Heart right ventricle (tissue), 16 donors: ENCODE measurements at regions not wholly inside any gene's neighbourhood (a gene's known extent, or its start where the extent isn't known, plus 50 kb on each side); places are given as distances from the start of the nearest gene placed in this dataset.

Experiments
- ATAC-seq, 8 donors: fragments of 200-7000 bp; cut with Tn5 transposase; one replicate each; pipeline ENCODE4 v1.9.1; 2020; ENCODE audit warnings: mild to moderate bottlenecking in 8 of 8, moderate library complexity in 8 of 8, moderate number of reproducible peaks in 1 of 8
- DNase-seq, 2 donors: peaks; one replicate each; pipeline ENCODE4 v3.0.0-alpha.2; 2020
- H3K27ac ChIP-seq, 10 donors: fragments of 200-600 bp; sonication (generic) in 2 of 10; one replicate each; pipeline versions ENCODE4 v1.5.0 to v1.8.0; 2020 to 2022; ENCODE audit warnings: mild to moderate bottlenecking in 3 of 10
- H3K27me3 ChIP-seq, 7 donors: fragments of 200-600 bp; one replicate each; pipeline ENCODE4 v1.8.0; 2021 to 2022; ENCODE audit warnings: mild to moderate bottlenecking in 2 of 7
- H3K36me3 ChIP-seq, 9 donors: fragments of 200-600 bp; sonication (generic) in 1 of 9; one replicate each; pipeline versions ENCODE4 v1.5.0 to v1.8.0; 2020 to 2022; ENCODE audit warnings: mild to moderate bottlenecking in 2 of 9
- H3K4me1 ChIP-seq, 9 donors: fragments of 200-600 bp; sonication (generic) in 1 of 9; one replicate each; pipeline versions ENCODE4 v1.5.0 to v1.8.0; 2020 to 2022; ENCODE audit warnings: mild to moderate bottlenecking in 4 of 9
- H3K4me3 ChIP-seq, 10 donors: fragments of 200-600 bp; sonication (generic) in 2 of 10; one replicate each; pipeline versions ENCODE4 v1.5.0 to v1.8.0; 2020 to 2022; ENCODE audit warnings: mild to moderate bottlenecking in 7 of 10, moderate library complexity in 2 of 10
- H3K9me3 ChIP-seq, 11 donors: fragments of 200-600 bp in 10 of 11; sonication (generic) in 2 of 11; one replicate each; pipeline versions ENCODE4 v1.5.0 to v1.8.0; 2013 to 2022; ENCODE audit warnings: mild to moderate bottlenecking in 2 of 11, control low read depth in 1 of 11, moderate library complexity in 1 of 11
- CTCF ChIP-seq, 9 donors: fragments of 200-600 bp; sonication (generic) in 2 of 9; IDR thresholded peaks; one replicate each; pipeline versions ENCODE4 v1.5.0 to v1.8.0; 2021 to 2022; ENCODE audit warnings: antibody characterized with exemption in 9 of 9, mild to moderate bottlenecking in 5 of 9, moderate library complexity in 1 of 9
- WGBS, 2 donors: extraction: QIAGEN DNeasy Blood & Tissue Kit; methylation state at CpG; one replicate each; pipeline ENCODE4 v1.1.7; 2013; ENCODE audit warnings: inconsistent platforms in 1 of 2; 5-methylcytosine and 5-hydroxymethylcytosine counted together
- intact Hi-C, 10 donors: fragments of 100-400 bp; cut with DNase I; formaldehyde crosslinking; loops; one replicate each; pipeline versions ENCODE4 v1.11.1 to v1.14.2; 2022
- donor health status: Arrhythmogenic right ventricular cardiomyopathy.
- donor health status: ischemic (EF 13 %, LVEDD 7.1; RV severe dilation, severe dysfunction).
- donor health status: healthy with polysubstance abuse.
- donor health status: DM: no; HTN: yes; CAD: no.
- donor health status: DM: no; HTN: no; CAD: no.
- donor health status: ischemic (EF 25% LVEDD 6.9; RV normal size, moderate dysfunction).
- donor health status: ischemic (EF 25% LVEDD 5.7; RV mildly dilated, moderate dysfunction).
- donor health status: healthy.
- donor health status: DM: yes; HTN: yes; CAD: no.
- donor health status: Ischemic cardiomyopathy.
- donor health status: ischemic (EF 35%, LVEDD 5.7; RV mildly dilated, moderate dysfunction).
- donor health status: nonischemic (EF 11% LVEDD 7.7; RV severe dilation, severe dysfunction).
- donor health status: DM: yes; HTN: yes; CAD: no.
- donor health status: PGD.
- donor health status: ischemic (EF 29% LVEDD 5.4; RV normal size, mild dysfunction).
- donor health status: nonischemic (EF 23%, LVEDD 6.1; RV moderate dilation, normal function).

- TF ChIP-seq CTCF (IDR thresholded peaks at IDR 0.05) = no peak
- WGBS, 2 donors = 74 to 86% methylated on average over 5 of the region's 5 CpGs
- Histone ChIP-seq H3K9me3 (no peaks in the 10 kb centered on the region), H3K4me1 (no peaks in the 10 kb centered on the region), H3K4me3 (no peak overlapping the region), H3K27me3 (no peaks in the 10 kb centered on the region), H3K27ac (no peak overlapping the region), H3K36me3 (no peaks in the 10 kb centered on the region)
- no peak for DNase-seq
- ATAC-seq = no peak
- intact Hi-C loops = no loop called here
These were observed 281.1 kb downstream of the PSAT1 start for GRCh38 chr9:78578072-78578471.

GRCh38 chr9:78582821-78583220, 285.9 kb downstream of the PSAT1 start:
- peaks cover 0 to 19% (median 5%) of the 10 kb centered on the region in 11 donors for H3K9me3 ChIP-seq
- intact Hi-C loops = no loop called here
- no peaks in the 10 kb centered on the region for H3K4me1 ChIP-seq
- no peak overlapping the region for H3K4me3 ChIP-seq
- WGBS, 2 donors = 79 to 83% methylated on average over 5 of the region's 5 CpGs
- DNase-seq (no peak), ATAC-seq (no peak)
- TF ChIP-seq CTCF (IDR thresholded peaks at IDR 0.05) = no peak
- no peaks in the 10 kb centered on the region for H3K36me3 ChIP-seq
- H3K27me3 ChIP-seq = no peaks in the 10 kb centered on the region
- no peak overlapping the region for H3K27ac ChIP-seq

- Histone ChIP-seq H3K36me3 (no peaks in the 10 kb centered on the region), H3K9me3 (peaks cover 0 to 19% (median 5%) of the 10 kb centered on the region in 11 donors), H3K4me1 (no peaks in the 10 kb centered on the region), H3K4me3 (no peak overlapping the region), H3K27ac (no peak overlapping the region), H3K27me3 (no peaks in the 10 kb centered on the region)
- ATAC-seq (no peak), DNase-seq (no peak)
- intact Hi-C loops = no loop called here
- WGBS, 2 donors = 86 to 89% methylated on average over 1 of the region's 1 CpG
- TF ChIP-seq CTCF (IDR thresholded peaks at IDR 0.05) = no peak
These were observed 287.7 kb downstream of the PSAT1 start for GRCh38 chr9:78584589-78584988.

GRCh38 chr9:78585909-78586308, 289.0 kb downstream of the PSAT1 start:
- Histone ChIP-seq H3K27me3 (no peaks in the 10 kb centered on the region), H3K4me3 (no peak overlapping the region), H3K9me3 (peaks cover 0 to 19% (median 5%) of the 10 kb centered on the region in 11 donors), H3K36me3 (no peaks in the 10 kb centered on the region), H3K27ac (no peak overlapping the region), H3K4me1 (no peaks in the 10 kb centered on the region)
- DNase-seq (no peak), ATAC-seq (no peak)
- WGBS, 2 donors = 83 to 87% methylated on average over 1 of the region's 1 CpG
- intact Hi-C loops = no loop called here
- no peak for TF ChIP-seq CTCF (IDR thresholded peaks at IDR 0.05)

- ATAC-seq (no peak), DNase-seq (no peak)
- Histone ChIP-seq H3K4me3 (no peak overlapping the region), H3K27me3 (no peaks in the 10 kb centered on the region), H3K9me3 (peaks cover 0 to 19% (median 5%) of the 10 kb centered on the region in 11 donors), H3K36me3 (no peaks in the 10 kb centered on the region), H3K27ac (no peak overlapping the region), H3K4me1 (no peaks in the 10 kb centered on the region)
- intact Hi-C loops = no loop called here
- TF ChIP-seq CTCF (IDR thresholded peaks at IDR 0.05) = no peak
- WGBS, 2 donors = 73 to 78% methylated on average over 1 of the region's 1 CpG
These were observed 293.1 kb downstream of the PSAT1 start for GRCh38 chr9:78590068-78590467.
